ENCODE measurements at regions not wholly inside any gene's neighbourhood (a gene's known extent, or its start where the extent isn't known, plus 50 kb on each side); places are given as distances from the start of the nearest gene placed in this dataset.

- Histone ChIP-seq H3K4me3 (ENCODE audit: low read length) (no peak overlapping the region), H3K36me3 (ENCODE audit: insufficient read depth, low read length) (no peaks in the 10 kb centered on the region), H3K9ac (ENCODE audit: low read length) (no peak overlapping the region), H3K9me3 (ENCODE audit: low read length) (no peaks in the 10 kb centered on the region), H2AFZ (ENCODE audit: low read depth, low read length) (no peak overlapping the region), H3F3A (ENCODE audit: insufficient read depth, low read length, poor library complexity, severe bottlenecking) (no peaks in the 10 kb centered on the region), H3K79me2 (replicated peaks; ENCODE audit: insufficient read depth, low read length) (no peaks in the 10 kb centered on the region), H3K27me3 (ENCODE audit: insufficient read depth, low read depth, low read length) (no peaks in the 10 kb centered on the region), H3K27ac (ENCODE audit: low read length) (no peak overlapping the region), H3K9me2 (ENCODE audit: insufficient read depth, low read length) (no peaks in the 10 kb centered on the region), H4K20me1 (ENCODE audit: insufficient read depth) (no peaks in the 10 kb centered on the region), H3K4me2 (ENCODE audit: low read length) (no peak overlapping the region)
- TF ChIP-seq REST (IDR thresholded peaks at IDR 0.05; ENCODE audit: borderline replicate concordance) (no peak), MXI1 (conservative IDR thresholded peaks at IDR 0.05; ENCODE audit: poor library complexity, severe bottlenecking) (no peak), EZH2 (IDR thresholded peaks at IDR 0.05; ENCODE audit: borderline replicate concordance, insufficient read depth, low read length, poor library complexity, severe bottlenecking) (no peak), RAD21 (conservative IDR thresholded peaks at IDR 0.05) (no peak), EP300 (conservative IDR thresholded peaks at IDR 0.05; ENCODE audit: poor library complexity, severe bottlenecking) (no peak), SMC3 (conservative IDR thresholded peaks at IDR 0.05; ENCODE audit: poor library complexity) (no peak), POLR2AphosphoS5 (IDR thresholded peaks at IDR 0.05) (no peak), CTCF (IDR thresholded peaks at IDR 0.05; ENCODE audit: poor library complexity, severe bottlenecking) (no peak), TAF1 (IDR thresholded peaks at IDR 0.05; ENCODE audit: low read depth) (no peak)
Measured at GRCh38 chr6:91126876-91127275, 540.0 kb upstream of the MAP3K7 start.

- no peaks in the 10 kb centered on the region for H3K27me3 ChIP-seq (ENCODE audit: insufficient read depth, low read depth, low read length)
- H3K27ac ChIP-seq (ENCODE audit: low read length): no peak overlapping the region
- H3K9me3 ChIP-seq (ENCODE audit: low read length): no peaks in the 10 kb centered on the region
- no peak overlapping the region for H3K4me2 ChIP-seq (ENCODE audit: low read length)
- TF ChIP-seq EZH2 (IDR thresholded peaks at IDR 0.05; ENCODE audit: borderline replicate concordance, insufficient read depth, low read length, poor library complexity, severe bottlenecking): no peak
- no peaks in the 10 kb centered on the region for H3K36me3 ChIP-seq (ENCODE audit: insufficient read depth, low read length)
- H3K9ac ChIP-seq (ENCODE audit: low read length): no peak overlapping the region
- H3K79me2 ChIP-seq (replicated peaks; ENCODE audit: insufficient read depth, low read length): no peaks in the 10 kb centered on the region
- H3K4me3 ChIP-seq (ENCODE audit: low read length): no peak overlapping the region
- H3K9me2 ChIP-seq (ENCODE audit: insufficient read depth, low read length): no peaks in the 10 kb centered on the region
- H3F3A ChIP-seq (ENCODE audit: insufficient read depth, low read length, poor library complexity, severe bottlenecking): no peaks in the 10 kb centered on the region
- no peak overlapping the region for H2AFZ ChIP-seq (ENCODE audit: low read depth, low read length)
- H4K20me1 ChIP-seq (ENCODE audit: insufficient read depth): no peaks in the 10 kb centered on the region
Measured at GRCh38 chr6:91117550-91117949, 530.7 kb upstream of the MAP3K7 start.
